H1 (cell line): ENCODE measurements at regions not wholly inside any gene's neighbourhood (a gene's known extent, or its start where the extent isn't known, plus 50 kb on each side); places are given as distances from the start of the nearest gene placed in this dataset.
"Not testable (repeated sequence)": the region's sequence is repeated elsewhere in the genome, so short reads cannot be mapped to it uniquely, and the experiment has no call there.

Source experiments
- CTCF ChIA-PET: fragments of 300-600 bp; sonication (Branson Sonifier 250); formaldehyde crosslinking; loops from one replicate; lab custom pipeline; 2021; ENCODE audit not compliant: partially characterized antibody; lab: Charles Lee
- POLR2A ChIA-PET: fragments of 300-600 bp; sonication (Branson Sonifier 250); formaldehyde crosslinking; loops from one replicate; lab custom pipeline; 2021; ENCODE audit warnings: inconsistent platforms; ENCODE audit not compliant: partially characterized antibody; lab: Charles Lee
- DNase-seq, 2 experiments: peaks; one replicate each; pipeline versions ENCODE4 v3.0.0 to v3.0.0-alpha.2; 2010 to 2022; ENCODE audit warnings: low spot score in 2 of 2, low read depth in 1 of 2, mixed read lengths in 1 of 2
- FAIRE-seq: peaks from 2 replicates; lab custom pipeline; 2011; peaks lifted over from hg19 to GRCh38; lab: Jason Lieb, UNC
- H2AFZ ChIP-seq: 2 replicates; pipeline ENCODE4 v1.8.1; 2012; ENCODE audit warnings: low read length, inconsistent platforms
- H2AK5ac ChIP-seq: 2 replicates; pipeline ENCODE4 v1.6.1; 2013; ENCODE audit warnings: low read depth, low read length
- H2BK120ac ChIP-seq: replicated peaks from 2 replicates; pipeline ENCODE3; 2013; ENCODE audit warnings: low read depth, low read length, inconsistent platforms
- H2BK12ac ChIP-seq: 2 replicates; pipeline ENCODE4 v1.6.1; 2013; ENCODE audit warnings: low read depth, low read length
- H2BK15ac ChIP-seq: 2 replicates; pipeline ENCODE4 v1.6.1; 2013; ENCODE audit warnings: low read length
- H2BK20ac ChIP-seq: 2 replicates; pipeline ENCODE4 v1.6.1; 2013; ENCODE audit warnings: low read length
- H2BK5ac ChIP-seq: 2 replicates; pipeline ENCODE4 v1.6.1; 2013; ENCODE audit warnings: low read depth, low read length
- H3K14ac ChIP-seq: 2 replicates; pipeline ENCODE4 v1.6.1; 2013; ENCODE audit warnings: inconsistent platforms; ENCODE audit not compliant: insufficient read length
- H3K18ac ChIP-seq: 2 replicates; pipeline ENCODE4 v1.6.1; 2013; ENCODE audit warnings: low read length; ENCODE audit errors: extremely low read depth
- H3K23ac ChIP-seq: 2 replicates; pipeline ENCODE4 v1.6.1; 2013; ENCODE audit warnings: inconsistent platforms; ENCODE audit not compliant: insufficient read length
- H3K23me2 ChIP-seq: 2 replicates; pipeline ENCODE4 v1.6.1; 2013; ENCODE audit warnings: low read depth, low read length
- H3K27ac ChIP-seq: 2 replicates; pipeline ENCODE4 v1.6.1; 2011; ENCODE audit warnings: low read depth, low read length, inconsistent platforms
- H3K27me3 ChIP-seq, 4 experiments: replicated peaks in 1 of 4; 1 replicate in 1 of 4; 2 replicates in 3 of 4; pipeline versions ENCODE4 v1.6.1 to v1.8.1; 2011 to 2013; ENCODE audit warnings: low read length in 3 of 4, mild to moderate bottlenecking in 3 of 4, inconsistent platforms in 2 of 4, mixed read lengths in 2 of 4, moderate library complexity in 1 of 4; ENCODE audit not compliant: control insufficient read depth in 3 of 4, insufficient read depth in 3 of 4; ENCODE audit errors: extremely low read depth in 1 of 4
- H3K36me3 ChIP-seq, 4 experiments: 2 replicates each; pipeline versions ENCODE4 v1.6.1 to v1.8.1; 2011 to 2013; ENCODE audit warnings: mild to moderate bottlenecking in 4 of 4, low read length in 3 of 4, moderate library complexity in 2 of 4, control low read depth in 1 of 4, inconsistent platforms in 1 of 4; ENCODE audit not compliant: insufficient read depth in 4 of 4, control insufficient read depth in 2 of 4
- H3K4ac ChIP-seq: replicated peaks from 2 replicates; pipeline ENCODE3; 2013; ENCODE audit warnings: low read length, low read depth, mixed read lengths, inconsistent platforms; ENCODE audit not compliant: insufficient read length
- H3K4me1 ChIP-seq, 4 experiments: replicated peaks in 1 of 4; 1 replicate in 1 of 4; 2 replicates in 3 of 4; pipeline versions ENCODE4 v1.6.1 to v1.8.1; 2011 to 2013; ENCODE audit warnings: low read length in 3 of 4, inconsistent platforms in 2 of 4, mixed read lengths in 1 of 4; ENCODE audit not compliant: insufficient read depth in 4 of 4, control insufficient read depth in 3 of 4
- H3K4me2 ChIP-seq, 2 experiments: 2 replicates each; pipeline versions ENCODE4 v1.6.1 to v1.8.1; 2011 to 2013; ENCODE audit warnings: low read depth in 2 of 2, low read length in 2 of 2, control low read depth in 1 of 2, inconsistent platforms in 1 of 2, mild to moderate bottlenecking in 1 of 2; ENCODE audit not compliant: insufficient read depth in 1 of 2
- H3K4me3 ChIP-seq, 4 experiments: fragments of 200-600, 300-600 bp in 1 of 4; sonication (generic), shearing (Covaris generic), sonication (Bioruptor Twin) in 1 of 4; 2 replicates each; pipeline versions ENCODE4 v1.5.1 to v1.8.1; 2011 to 2016; ENCODE audit warnings: low read length in 4 of 4, low read depth in 3 of 4, control low read depth in 2 of 4, inconsistent platforms in 2 of 4, mild to moderate bottlenecking in 2 of 4, mixed read lengths in 1 of 4, moderate library complexity in 1 of 4; ENCODE audit not compliant: insufficient read depth in 2 of 4; ENCODE audit errors: extremely low read depth in 1 of 4
- H3K56ac ChIP-seq: replicated peaks from 2 replicates; pipeline ENCODE3; 2013; ENCODE audit warnings: low read depth, mild to moderate bottlenecking, mixed read lengths, low read length, inconsistent platforms; ENCODE audit not compliant: insufficient read length
- H3K79me1 ChIP-seq: 2 replicates; pipeline ENCODE4 v1.6.1; 2013; ENCODE audit warnings: low read depth, low read length, control low read depth
- H3K79me2 ChIP-seq, 2 experiments: 2 replicates each; pipeline versions ENCODE4 v1.6.1 to v1.8.1; 2012 to 2013; ENCODE audit warnings: low read length in 2 of 2, mild to moderate bottlenecking in 2 of 2, inconsistent platforms in 1 of 2; ENCODE audit not compliant: insufficient read depth in 2 of 2, control insufficient read depth in 1 of 2
- H3K9ac ChIP-seq, 4 experiments: replicated peaks in 1 of 4; 1 replicate in 1 of 4; 2 replicates in 3 of 4; pipeline versions ENCODE4 v1.6.1 to v1.8.1; 2011 to 2013; ENCODE audit warnings: low read depth in 3 of 4, low read length in 3 of 4, control low read depth in 2 of 4, mild to moderate bottlenecking in 2 of 4, moderate library complexity in 2 of 4, inconsistent platforms in 1 of 4; ENCODE audit errors: extremely low read depth in 1 of 4
- H3K9me3 ChIP-seq, 2 experiments: 2 replicates each; pipeline versions ENCODE4 v1.6.1 to v1.8.1; 2012 to 2013; ENCODE audit warnings: mild to moderate bottlenecking in 2 of 2, moderate library complexity in 2 of 2, control low read depth in 1 of 2, inconsistent platforms in 1 of 2, low read depth in 1 of 2, low read length in 1 of 2, mixed read lengths in 1 of 2; ENCODE audit not compliant: insufficient read depth in 2 of 2
- H4K20me1 ChIP-seq, 2 experiments: replicated peaks in 1 of 2; 2 replicates each; pipeline versions ENCODE3 to v1.8.1; 2011 to 2013; ENCODE audit warnings: inconsistent platforms in 2 of 2, low read length in 2 of 2, mild to moderate bottlenecking in 1 of 2; ENCODE audit not compliant: insufficient read depth in 2 of 2, control insufficient read depth in 1 of 2
- H4K5ac ChIP-seq: 2 replicates; pipeline ENCODE4 v1.6.1; 2013; ENCODE audit warnings: low read length, low read depth, mixed read lengths, inconsistent platforms; ENCODE audit not compliant: insufficient read length
- H4K8ac ChIP-seq: 2 replicates; pipeline ENCODE4 v1.8.0; 2013; ENCODE audit warnings: mild to moderate bottlenecking, moderate library complexity, low read length, inconsistent platforms; ENCODE audit not compliant: insufficient read depth; ENCODE audit errors: extremely low read depth
- H4K91ac ChIP-seq: replicated peaks from 2 replicates; pipeline ENCODE3; 2013; ENCODE audit warnings: low read length, mixed read lengths, inconsistent platforms; ENCODE audit not compliant: insufficient read length
- WGBS, 2 experiments: shearing (Covaris generic) in 1 of 2; methylation state at CpG; one replicate each; pipeline versions ENCODE4 v1.1.6 to v1.1.7; 2013 to 2015; ENCODE audit warnings: low lambda C conversion rate in 2 of 2, mixed read lengths in 2 of 2, inconsistent platforms in 1 of 2, low coverage in 1 of 2, missing lambda C conversion rate in 1 of 2; ENCODE audit not compliant: insufficient replicate concordance in 2 of 2, insufficient coverage in 1 of 2, insufficient read length in 1 of 2; ENCODE audit errors: extremely low coverage in 1 of 2, missing lambda C conversion rate in 1 of 2; 5-methylcytosine and 5-hydroxymethylcytosine counted together

- H3K79me2 ChIP-seq, CTCF ChIA-PET: not testable (repeated sequence)
- 85% methylated on average over 5 of the region's 5 CpGs; no CpG with 5 or more reads in 1 of the 2 experiments for WGBS, 2 experiments
Measured at GRCh38 chr2:87476936-87477335, 271.0 kb upstream of the PLGLB2 start.

GRCh38 chr2:87477669-87478428, 270.0 kb upstream of the PLGLB2 start:
- H3K23ac ChIP-seq, H2AK5ac ChIP-seq, H3K18ac ChIP-seq, H3K9ac ChIP-seq, DNase-seq, H2BK120ac ChIP-seq, H4K5ac ChIP-seq, H3K4me2 ChIP-seq, H2BK20ac ChIP-seq, H2AFZ ChIP-seq, H3K79me1 ChIP-seq, H3K14ac ChIP-seq, H3K36me3 ChIP-seq, H3K4me1 ChIP-seq, POLR2A ChIA-PET, FAIRE-seq, H2BK15ac ChIP-seq, H4K91ac ChIP-seq, H2BK5ac ChIP-seq, H3K9me3 ChIP-seq, H3K27me3 ChIP-seq, H3K23me2 ChIP-seq, H3K4ac ChIP-seq, H4K8ac ChIP-seq, H3K4me3 ChIP-seq, H4K20me1 ChIP-seq, H3K27ac ChIP-seq, CTCF ChIA-PET, H3K56ac ChIP-seq, H2BK12ac ChIP-seq, H3K79me2 ChIP-seq: not testable (repeated sequence)
- 100% methylated on average over 3 of the region's 12 CpGs; no CpG with 5 or more reads in 1 of the 2 experiments for WGBS, 2 experiments

More at GRCh38 chr2:87476936-87477335, 271.0 kb upstream of the PLGLB2 start:
- H3K56ac ChIP-seq, H2BK5ac ChIP-seq, H3K23ac ChIP-seq, H3K4ac ChIP-seq, H3K23me2 ChIP-seq, POLR2A ChIA-PET, DNase-seq, H3K79me1 ChIP-seq, H3K36me3 ChIP-seq, H3K9me3 ChIP-seq, H2AK5ac ChIP-seq, H3K27me3 ChIP-seq, H4K20me1 ChIP-seq, H3K4me1 ChIP-seq, H2AFZ ChIP-seq, H4K8ac ChIP-seq, H4K91ac ChIP-seq, H2BK120ac ChIP-seq, H2BK12ac ChIP-seq, H3K4me3 ChIP-seq, H3K4me2 ChIP-seq, H3K18ac ChIP-seq, H2BK20ac ChIP-seq, H2BK15ac ChIP-seq, H3K27ac ChIP-seq, FAIRE-seq, H4K5ac ChIP-seq, H3K9ac ChIP-seq, H3K14ac ChIP-seq: not testable (repeated sequence)
